Upper lobe of right lung (tissue), 1 donor: ENCODE measurements at regions not wholly inside any gene's neighbourhood (a gene's known extent, or its start where the extent isn't known, plus 50 kb on each side); places are given as distances from the start of the nearest gene placed in this dataset.
A peak's percentile ranks its signal among the peaks of the same experiment; 100 is the strongest.
"Not testable (repeated sequence)": the region's sequence is repeated elsewhere in the genome, so short reads cannot be mapped to it uniquely, and the experiment has no call there.

ENCODE experiments used
- ATAC-seq: fragments of 200-7000 bp; cut with Tn5 transposase; one replicate; pipeline ENCODE4 v1.9.1; 2020; ENCODE audit warnings: mild to moderate bottlenecking, moderate library complexity
- DNase-seq: peaks from one replicate; pipeline ENCODE4 v3.0.0-alpha.2; 2020
- H3K27ac ChIP-seq: fragments of 200-600 bp; one replicate; pipeline ENCODE4 v1.8.0; 2022
- H3K27me3 ChIP-seq: fragments of 200-600 bp; one replicate; pipeline ENCODE4 v1.8.0; 2022; ENCODE audit warnings: mild to moderate bottlenecking
- H3K36me3 ChIP-seq: fragments of 200-600 bp; one replicate; pipeline ENCODE4 v1.8.0; 2022
- H3K4me1 ChIP-seq: fragments of 200-600 bp; one replicate; pipeline ENCODE4 v1.8.0; 2022
- H3K4me3 ChIP-seq: fragments of 200-600 bp; one replicate; pipeline ENCODE4 v1.8.0; 2022; ENCODE audit warnings: mild to moderate bottlenecking
- H3K9me3 ChIP-seq: fragments of 200-600 bp; one replicate; pipeline ENCODE4 v1.8.0; 2022
- intact Hi-C: fragments of 100-400 bp; cut with DNase I; formaldehyde crosslinking; loops from one replicate; pipeline ENCODE4 v1.11.0; 2022
- donor health status: DM: no; HTN: yes; CAD: no; lungs with severe emphysema.

DNA sequence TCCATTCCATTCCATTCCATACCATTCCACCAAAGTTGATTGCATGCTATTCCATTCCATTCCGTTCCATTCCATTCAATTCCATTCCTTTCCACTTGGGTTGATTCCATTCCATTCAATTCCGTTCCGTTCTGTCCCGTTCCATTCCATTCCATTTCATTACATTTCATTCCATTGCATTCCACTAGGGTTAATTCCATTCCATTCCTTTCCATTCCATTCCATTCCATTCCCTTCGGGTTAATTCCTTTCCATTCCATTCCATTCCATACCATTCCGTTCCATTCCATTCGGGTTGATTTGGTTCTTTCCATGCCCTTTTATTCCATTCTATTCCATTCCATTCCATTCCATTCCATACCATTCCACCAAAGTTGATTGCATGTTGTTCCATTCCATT lies 131.9 kb downstream of the CWH43 start:
- H3K4me3 ChIP-seq, H3K4me1 ChIP-seq, DNase-seq, intact Hi-C loops, H3K27ac ChIP-seq, H3K36me3 ChIP-seq, ATAC-seq, H3K27me3 ChIP-seq: not testable (repeated sequence)
- H3K9me3 ChIP-seq, result peaks cover 20% of the 10 kb centered on the region

DNA sequence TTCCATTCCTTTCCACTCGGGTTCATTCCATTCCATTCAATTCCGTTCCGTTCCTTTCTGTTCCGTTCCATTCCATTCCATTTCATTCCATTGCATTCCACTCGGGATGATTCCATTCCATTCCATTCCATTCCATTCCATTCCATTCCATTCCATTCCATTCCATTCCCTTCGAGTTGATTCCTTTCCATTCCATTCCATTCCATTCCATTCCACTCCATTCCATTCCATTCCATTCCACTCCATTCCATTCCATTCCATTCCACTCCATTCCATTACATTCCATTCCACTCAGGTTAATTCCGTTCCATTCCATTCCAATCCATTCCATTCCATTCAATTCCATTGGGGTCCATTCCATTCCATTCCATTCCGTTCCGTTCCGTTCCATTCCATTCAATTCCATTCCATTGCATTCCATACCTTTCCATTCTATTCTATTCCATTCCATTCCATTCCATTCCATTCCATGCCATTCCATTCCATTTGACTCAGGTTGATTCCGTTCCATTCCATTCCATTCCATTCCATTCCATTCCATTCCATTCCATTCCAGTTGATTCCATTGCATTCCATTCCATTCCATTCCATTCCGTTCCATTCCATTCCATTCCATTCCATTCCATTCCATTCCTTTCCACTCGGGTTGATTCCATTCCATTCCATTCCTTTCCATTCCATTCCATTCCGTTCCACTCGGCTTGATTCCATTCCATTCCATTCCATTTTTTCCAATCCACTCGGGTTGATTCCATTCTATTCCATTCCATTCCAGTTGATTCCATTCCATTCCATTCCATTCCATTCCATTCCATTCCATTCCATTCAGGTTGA lies 132.5 kb downstream of the CWH43 start:
- H3K9me3 ChIP-seq, result peaks cover 20% of the 10 kb centered on the region
- H3K4me1 ChIP-seq, H3K4me3 ChIP-seq, H3K27ac ChIP-seq, H3K36me3 ChIP-seq, intact Hi-C loops, H3K27me3 ChIP-seq, DNase-seq: not testable (repeated sequence)
- peak; percentile 76 for ATAC-seq

DNA sequence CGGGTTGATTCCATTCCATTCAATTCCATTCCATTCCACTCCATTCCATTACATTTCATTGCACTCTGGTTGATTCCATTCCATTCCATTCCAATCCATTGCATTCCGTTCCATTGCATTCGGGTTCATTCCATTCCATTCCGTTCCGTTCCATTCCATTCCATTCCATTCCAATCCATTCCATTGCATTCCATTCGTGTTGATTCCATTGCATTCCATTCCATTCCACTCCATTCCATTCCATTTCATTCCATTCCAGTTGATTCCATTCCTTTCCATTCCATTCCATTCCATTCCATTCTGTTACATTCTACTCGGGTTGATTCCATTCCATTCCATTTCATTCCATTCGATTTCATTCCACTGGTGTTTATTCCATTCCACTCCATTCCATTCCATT lies 133.3 kb downstream of the CWH43 start:
- H3K4me1 ChIP-seq, intact Hi-C loops, H3K27me3 ChIP-seq, H3K27ac ChIP-seq, H3K4me3 ChIP-seq, DNase-seq, H3K36me3 ChIP-seq: not testable (repeated sequence)
- peak; percentile 4 for ATAC-seq
- peaks cover 20% of the 10 kb centered on the region for H3K9me3 ChIP-seq

DNA sequence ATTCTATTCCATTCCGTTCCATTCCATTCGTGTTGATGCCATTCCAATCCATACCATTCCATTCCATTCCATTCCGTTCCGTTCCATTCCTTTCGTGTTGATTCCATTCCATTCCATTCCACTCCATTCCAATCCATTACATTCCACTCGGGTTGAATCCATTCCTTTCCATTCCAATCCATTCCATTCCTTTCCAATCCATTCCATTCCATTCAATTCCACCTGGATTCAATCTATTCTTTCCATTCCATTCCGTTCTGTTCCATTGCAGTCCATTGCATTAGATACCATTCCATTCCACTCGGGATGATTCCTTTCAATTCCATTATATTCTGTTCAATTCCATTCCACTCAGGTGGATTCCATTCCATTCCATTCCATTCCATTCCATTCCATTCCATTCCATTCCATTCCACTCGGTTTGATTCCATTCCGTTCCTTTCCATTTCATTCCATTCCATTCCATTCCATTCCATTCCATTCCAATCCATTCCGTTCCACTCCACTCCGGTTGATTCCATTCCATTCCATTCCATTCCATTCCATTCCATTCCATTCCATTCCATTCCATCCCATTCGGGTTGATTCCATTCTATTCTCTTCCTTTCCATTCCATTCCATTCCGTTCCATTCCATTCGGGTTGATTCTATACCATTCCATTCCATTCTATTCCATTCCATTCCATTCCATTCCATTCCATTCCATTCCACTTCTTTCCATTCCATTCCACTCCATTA lies 134.1 kb downstream of the CWH43 start:
- H3K4me1 ChIP-seq, intact Hi-C loops, H3K27ac ChIP-seq, H3K4me3 ChIP-seq, DNase-seq, H3K27me3 ChIP-seq, H3K36me3 ChIP-seq: not testable (repeated sequence)
- peak; percentile 15 for ATAC-seq
- H3K9me3 ChIP-seq, result peaks cover 20% of the 10 kb centered on the region

DNA sequence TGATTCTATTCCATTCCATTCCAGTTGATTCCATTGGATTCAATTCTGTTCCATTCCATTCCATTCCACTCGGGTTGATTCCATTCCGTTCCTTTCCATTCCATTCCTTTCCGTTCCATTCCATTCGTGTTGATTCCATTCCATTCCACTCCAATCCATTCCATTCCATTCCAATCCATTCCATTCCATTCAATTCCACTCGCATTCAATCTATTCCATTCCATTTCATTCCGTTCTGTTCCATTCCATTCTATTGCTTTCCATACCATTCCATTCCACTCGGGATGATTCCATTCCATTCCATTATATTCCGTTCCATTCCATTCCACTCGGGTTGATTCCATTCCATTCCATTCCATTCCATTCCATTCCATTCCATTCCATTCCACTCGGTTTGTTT lies 134.7 kb downstream of the CWH43 start:
- H3K4me3 ChIP-seq, H3K36me3 ChIP-seq, H3K27me3 ChIP-seq, H3K4me1 ChIP-seq, intact Hi-C loops, DNase-seq, H3K27ac ChIP-seq: not testable (repeated sequence)
- H3K9me3 ChIP-seq, result peaks cover 20% of the 10 kb centered on the region
- peak; percentile 79 for ATAC-seq

DNA sequence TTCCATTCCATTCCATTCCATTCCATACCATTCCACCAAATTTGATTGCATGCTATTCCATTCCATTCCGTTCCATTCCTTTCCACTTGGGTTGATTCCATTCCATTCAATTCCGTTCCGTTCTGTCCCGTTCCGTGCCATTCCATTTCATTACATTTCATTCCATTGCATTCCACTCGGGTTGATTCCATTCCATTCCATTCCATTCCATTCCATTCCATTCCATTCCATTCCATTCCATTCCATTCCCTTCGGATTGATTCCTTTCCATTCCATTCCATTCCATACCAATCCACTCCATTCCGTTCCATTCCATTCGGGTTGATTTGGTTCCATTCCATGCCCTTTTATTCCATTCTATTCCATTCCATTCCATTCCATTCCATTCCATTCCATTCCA lies 140.4 kb downstream of the CWH43 start:
- ATAC-seq, intact Hi-C loops, H3K27ac ChIP-seq, H3K9me3 ChIP-seq, DNase-seq, H3K36me3 ChIP-seq, H3K4me3 ChIP-seq, H3K27me3 ChIP-seq, H3K4me1 ChIP-seq: not testable (repeated sequence)

DNA sequence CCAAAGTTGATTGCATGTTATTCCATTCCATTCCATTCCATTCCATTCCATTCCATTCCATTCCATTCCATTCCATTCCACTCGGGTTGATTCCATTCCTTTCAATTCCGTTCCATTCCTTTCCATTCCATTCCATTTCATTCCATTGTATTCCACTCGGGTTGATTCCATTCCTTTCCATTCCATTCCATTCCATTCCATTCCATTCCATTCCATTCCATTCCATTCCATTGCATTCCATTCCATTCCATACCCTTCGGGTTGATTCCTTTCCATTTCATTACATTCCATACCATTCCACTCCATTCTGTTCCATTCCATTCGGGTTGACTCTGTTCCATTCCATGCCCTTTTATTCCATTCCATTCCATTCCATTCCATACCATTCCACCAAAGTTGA lies 140.8 kb downstream of the CWH43 start:
- intact Hi-C loops, H3K4me1 ChIP-seq, H3K27ac ChIP-seq, H3K9me3 ChIP-seq, H3K27me3 ChIP-seq, H3K36me3 ChIP-seq, DNase-seq, H3K4me3 ChIP-seq: not testable (repeated sequence)
- ATAC-seq, result peak; percentile 54

DNA sequence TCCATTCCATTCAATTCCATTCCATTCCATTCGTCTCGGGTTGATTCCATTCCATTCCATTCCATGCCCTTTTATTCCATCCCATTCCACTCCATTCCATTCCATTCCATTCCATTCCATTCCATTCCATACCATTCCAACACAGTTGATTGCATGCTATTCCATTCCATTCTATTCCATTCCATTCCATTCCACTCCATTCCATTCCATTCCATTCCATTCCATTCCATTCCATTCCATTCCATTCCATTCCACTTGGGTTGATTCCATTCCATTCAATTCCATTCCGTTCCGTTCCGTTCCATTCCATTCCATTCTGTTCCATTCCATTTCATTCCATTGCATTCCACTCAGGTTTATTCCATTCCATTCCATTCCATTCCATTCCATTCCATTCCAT lies 143.3 kb downstream of the CWH43 start:
- H3K27me3 ChIP-seq, H3K4me1 ChIP-seq: not testable (repeated sequence)

DNA sequence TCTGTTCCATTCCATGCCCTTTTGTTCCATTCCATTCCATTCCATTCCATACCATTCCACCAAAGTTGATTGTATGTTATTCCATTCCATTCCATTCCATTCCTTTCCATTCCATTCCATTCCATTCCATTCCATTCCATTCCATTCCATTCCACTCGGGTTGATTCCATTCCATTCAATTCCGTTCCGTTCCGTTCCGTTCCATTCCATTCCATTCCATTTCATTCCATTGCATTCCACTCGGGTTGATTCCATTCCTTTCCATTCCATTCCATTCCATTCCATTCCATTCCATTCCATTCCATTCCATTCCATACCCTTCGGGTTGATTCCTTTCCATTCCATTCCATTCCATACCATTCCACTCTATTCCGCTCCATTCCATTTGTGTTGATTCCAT lies 143.8 kb downstream of the CWH43 start:
- H3K9me3 ChIP-seq, H3K4me1 ChIP-seq, H3K4me3 ChIP-seq, H3K27ac ChIP-seq, intact Hi-C loops, DNase-seq, H3K27me3 ChIP-seq, H3K36me3 ChIP-seq: not testable (repeated sequence)
- peak; percentile 47 for ATAC-seq

More for the DNA sequence above, 143.3 kb downstream of the CWH43 start:
- H3K9me3 ChIP-seq, H3K36me3 ChIP-seq, ATAC-seq, DNase-seq, H3K4me3 ChIP-seq, H3K27ac ChIP-seq, intact Hi-C loops: not testable (repeated sequence)

DNA sequence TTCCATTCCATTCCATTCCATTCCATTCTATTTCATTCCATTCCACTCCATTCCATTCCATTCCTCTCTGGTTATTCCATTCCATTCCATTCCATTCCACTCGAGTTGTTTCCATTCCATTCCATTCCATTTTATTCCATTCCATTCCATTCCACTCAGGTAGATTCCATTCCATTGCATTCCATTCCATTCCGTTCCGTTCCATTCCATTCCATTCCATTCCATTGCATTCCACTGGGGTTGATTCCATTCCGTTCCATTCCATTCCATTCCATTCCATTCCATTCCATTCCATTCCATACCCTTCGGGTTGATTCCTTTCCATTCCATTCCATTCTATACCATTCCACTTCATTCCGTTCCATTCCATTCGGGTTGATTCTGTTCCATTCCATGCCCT lies 144.6 kb downstream of the CWH43 start:
- H3K4me1 ChIP-seq, H3K4me3 ChIP-seq, intact Hi-C loops, DNase-seq, H3K9me3 ChIP-seq, H3K27me3 ChIP-seq, H3K27ac ChIP-seq, H3K36me3 ChIP-seq: not testable (repeated sequence)
- ATAC-seq, result peak; percentile 19

DNA sequence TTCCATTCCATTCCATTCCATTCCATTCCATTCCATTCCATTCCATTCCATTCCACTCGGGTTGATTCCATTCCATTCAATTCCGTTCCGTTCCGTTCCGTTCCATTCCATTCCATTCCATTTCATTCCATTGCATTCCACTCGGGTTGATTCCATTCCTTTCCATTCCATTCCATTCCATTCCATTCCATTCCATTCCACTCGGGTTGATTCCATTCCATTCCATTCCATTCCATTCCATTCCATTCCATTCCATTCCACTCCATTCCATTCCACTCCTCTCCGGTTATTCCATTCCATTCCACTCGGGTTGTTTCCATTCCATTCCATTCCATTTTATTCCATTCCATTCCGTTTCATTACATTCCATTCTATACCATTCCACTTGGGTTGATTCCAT lies 151.0 kb downstream of the CWH43 start:
- H3K9me3 ChIP-seq, H3K4me1 ChIP-seq, H3K36me3 ChIP-seq, DNase-seq, H3K27me3 ChIP-seq, H3K4me3 ChIP-seq, H3K27ac ChIP-seq, intact Hi-C loops: not testable (repeated sequence)
- peak; percentile 81 for ATAC-seq

DNA sequence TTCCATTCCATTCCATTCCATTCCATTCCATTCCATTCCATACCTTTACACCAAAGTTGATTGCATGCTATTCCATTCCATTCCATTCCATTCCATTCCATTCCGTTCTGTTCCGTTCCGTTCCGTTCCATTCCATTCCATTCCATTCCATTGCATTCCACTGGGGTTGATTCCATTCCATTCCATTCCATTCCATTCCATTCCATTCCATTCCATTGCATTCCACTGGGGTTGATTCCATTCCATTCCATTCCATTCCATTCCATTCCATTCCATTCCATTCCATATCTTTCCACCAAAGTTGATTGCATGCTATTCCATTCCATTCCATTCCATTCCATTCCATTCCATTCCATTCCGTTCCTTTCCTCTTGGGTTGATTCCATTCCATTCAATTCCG lies 151.9 kb downstream of the CWH43 start:
- ATAC-seq, result peak; percentile 9
- H3K9me3 ChIP-seq, intact Hi-C loops, H3K27ac ChIP-seq, H3K36me3 ChIP-seq, H3K27me3 ChIP-seq, H3K4me3 ChIP-seq, DNase-seq, H3K4me1 ChIP-seq: not testable (repeated sequence)

DNA sequence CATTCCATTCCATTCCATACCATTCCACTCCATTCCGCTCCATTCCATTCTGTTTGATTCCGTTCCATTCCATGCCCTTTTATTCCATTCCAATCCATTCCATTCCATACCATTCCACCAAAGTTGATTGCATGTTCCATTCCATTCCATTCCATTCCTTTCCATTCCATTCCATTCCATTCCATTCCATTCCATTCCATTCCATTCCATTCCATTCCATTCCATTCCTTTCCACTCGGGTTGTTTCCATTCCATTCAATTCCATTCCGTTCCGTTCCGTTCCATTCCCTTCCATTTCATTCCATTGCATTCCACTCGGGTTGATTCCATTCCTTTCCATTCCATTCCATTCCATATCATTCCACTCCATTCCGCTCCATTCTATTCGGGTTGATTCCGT lies 152.7 kb downstream of the CWH43 start:
- H3K27ac ChIP-seq, DNase-seq, H3K4me3 ChIP-seq, intact Hi-C loops, H3K9me3 ChIP-seq, H3K36me3 ChIP-seq, H3K4me1 ChIP-seq, H3K27me3 ChIP-seq: not testable (repeated sequence)
- ATAC-seq, result peak; percentile 26

DNA sequence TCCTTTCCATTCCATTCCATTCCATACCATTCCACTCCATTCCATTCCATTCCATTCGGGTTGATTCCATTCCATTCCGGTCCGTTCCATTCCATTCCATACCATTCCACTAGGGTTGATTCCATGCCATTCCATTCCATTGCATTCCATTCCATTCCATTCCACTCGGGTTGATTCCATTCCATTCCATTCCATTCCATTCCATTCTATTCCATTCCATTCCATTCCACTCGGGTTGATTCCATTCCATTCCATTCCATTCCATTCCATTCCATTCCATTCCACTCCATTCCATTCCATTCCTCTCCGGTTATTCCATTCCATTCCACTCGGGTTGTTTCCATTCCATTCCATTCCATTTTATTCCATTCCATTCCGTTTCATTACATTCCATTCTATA lies 153.4 kb downstream of the CWH43 start:
- H3K9me3 ChIP-seq, H3K36me3 ChIP-seq, intact Hi-C loops, H3K27ac ChIP-seq, H3K27me3 ChIP-seq, H3K4me3 ChIP-seq, DNase-seq, H3K4me1 ChIP-seq: not testable (repeated sequence)
- ATAC-seq, result peak; percentile 79
